Iris pigment epithelial cell (primary cell): ENCODE measurements at regions not wholly inside any gene's neighbourhood (a gene's known extent, or its start where the extent isn't known, plus 50 kb on each side); places are given as distances from the start of the nearest gene placed in this dataset.
"Not testable (repeated sequence)": the region's sequence is repeated elsewhere in the genome, so short reads cannot be mapped to it uniquely, and the experiment has no call there.

ENCODE experiments used
- DNase-seq: peaks from one replicate; pipeline ENCODE4 v3.0.0-alpha.2; 2011; ENCODE audit warnings: low read depth

GRCh38 chr2:35116151-35116550, 1239.4 kb upstream of the CRIM1 start:
- DNase-seq = no peak

DNA sequence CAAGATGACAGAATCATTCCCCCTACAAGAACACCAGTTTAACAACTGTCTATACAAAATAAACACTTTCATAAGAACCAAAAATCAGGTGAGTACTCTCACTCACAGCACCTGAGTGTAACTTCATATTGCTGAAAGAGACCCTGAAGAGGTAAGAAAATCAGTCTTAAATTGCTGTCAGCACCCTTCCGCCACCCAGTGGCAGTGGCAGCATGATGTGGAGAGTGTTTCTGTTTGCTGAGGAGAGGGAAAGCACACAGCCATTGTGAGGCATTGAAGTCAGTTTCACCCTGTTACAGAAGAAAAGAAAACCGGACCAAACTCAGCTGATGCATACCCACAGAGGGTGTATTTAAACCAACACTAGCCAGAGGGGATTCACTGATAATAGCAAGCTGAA, 1240.8 kb upstream of the CRIM1 start:
- no peak for DNase-seq

DNA sequence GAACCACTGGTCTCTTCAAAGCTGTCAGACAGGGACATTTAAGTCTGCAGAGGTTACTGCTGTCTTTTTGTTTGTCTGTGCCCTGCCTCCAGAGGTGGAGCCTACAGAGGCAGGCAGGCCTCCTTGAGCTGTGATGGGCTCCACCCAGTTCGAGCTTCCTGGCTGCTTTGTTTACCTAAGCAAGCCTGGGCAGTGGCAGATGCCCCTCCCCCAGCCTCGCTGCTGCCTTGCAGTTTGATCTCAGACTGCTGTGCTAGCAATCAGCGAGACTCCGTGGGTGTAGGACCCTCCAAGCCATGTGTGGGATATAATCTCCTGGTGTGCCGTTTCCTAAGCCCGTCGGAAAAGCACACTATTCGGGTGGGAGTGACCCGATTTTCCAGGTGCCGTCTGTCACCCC, 1243.2 kb upstream of the CRIM1 start:
- not testable (repeated sequence) for DNase-seq

- DNase-seq = no peak
Measured at GRCh38 chr2:35104309-35104708, 1251.3 kb upstream of the CRIM1 start.

DNA sequence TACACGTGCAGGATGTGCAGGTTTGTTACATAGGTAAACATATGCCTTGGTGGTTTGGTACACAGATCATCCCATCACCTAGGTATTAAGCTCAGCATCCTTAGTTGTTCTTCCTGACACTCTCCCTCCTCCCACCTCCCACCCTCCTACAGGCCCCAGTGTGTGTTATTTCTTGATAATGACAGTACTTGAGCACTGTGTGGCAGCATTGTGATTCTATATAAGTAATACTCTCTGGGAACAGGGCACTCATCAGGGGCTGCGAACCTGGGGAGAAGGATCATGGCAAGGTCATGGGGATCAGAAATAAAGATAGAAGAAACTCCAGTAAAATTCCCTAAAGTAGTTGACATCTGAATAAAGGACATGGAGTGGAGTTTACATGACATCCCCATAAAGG, 1256.2 kb upstream of the CRIM1 start:
- no peak for DNase-seq

DNA sequence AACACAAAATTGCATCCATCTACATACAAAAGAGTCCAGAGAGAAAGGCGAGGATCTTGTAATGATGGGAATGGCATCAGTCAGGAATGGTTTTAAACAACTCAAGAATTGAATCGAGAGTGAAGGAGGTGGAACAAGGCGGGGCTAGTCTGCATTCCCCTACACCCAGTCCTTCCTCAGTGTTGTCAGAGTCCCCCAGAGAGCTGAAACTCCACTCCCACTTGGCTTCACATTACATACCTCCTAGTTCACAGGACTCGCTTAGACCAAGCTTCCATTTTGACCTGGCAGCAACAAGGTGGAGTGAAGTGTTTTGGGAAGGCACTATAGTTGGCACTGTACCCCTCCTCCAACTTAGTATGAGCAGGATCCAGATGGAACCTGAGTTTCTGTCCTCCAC, 1273.5 kb upstream of the CRIM1 start:
- no peak for DNase-seq

- no peak for DNase-seq
Measured at GRCh38 chr2:35081622-35082015, 1274.0 kb upstream of the CRIM1 start.

DNA sequence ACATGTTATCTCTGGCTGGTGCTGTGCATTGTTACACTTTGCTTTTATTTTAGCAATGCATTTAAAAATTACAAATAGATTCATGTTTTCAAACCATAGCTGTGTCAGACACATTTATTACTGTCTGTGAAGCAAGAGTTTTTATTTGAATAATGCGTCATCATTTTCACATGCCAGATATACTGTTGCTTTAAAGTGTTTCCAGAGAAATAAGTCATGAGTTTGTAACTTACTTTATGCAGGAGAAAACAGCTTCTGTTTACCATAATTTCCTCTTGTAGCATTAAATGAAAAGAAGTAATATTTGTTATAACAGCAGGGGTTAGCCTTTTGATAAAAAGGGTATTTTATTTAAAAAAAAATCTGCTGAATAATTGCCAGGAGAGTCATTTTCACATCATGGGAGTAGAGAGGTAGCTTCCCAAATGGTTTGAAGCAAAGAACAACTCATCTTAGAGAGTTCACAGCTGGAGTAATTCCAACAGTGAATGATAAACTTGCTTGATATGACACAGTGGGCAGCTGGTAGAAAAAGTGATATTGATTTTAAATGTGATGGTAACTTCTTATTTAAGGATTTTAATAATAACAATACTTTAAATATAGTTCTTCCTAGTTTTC, 1274.5 kb upstream of the CRIM1 start:
- DNase-seq = no peak

DNA sequence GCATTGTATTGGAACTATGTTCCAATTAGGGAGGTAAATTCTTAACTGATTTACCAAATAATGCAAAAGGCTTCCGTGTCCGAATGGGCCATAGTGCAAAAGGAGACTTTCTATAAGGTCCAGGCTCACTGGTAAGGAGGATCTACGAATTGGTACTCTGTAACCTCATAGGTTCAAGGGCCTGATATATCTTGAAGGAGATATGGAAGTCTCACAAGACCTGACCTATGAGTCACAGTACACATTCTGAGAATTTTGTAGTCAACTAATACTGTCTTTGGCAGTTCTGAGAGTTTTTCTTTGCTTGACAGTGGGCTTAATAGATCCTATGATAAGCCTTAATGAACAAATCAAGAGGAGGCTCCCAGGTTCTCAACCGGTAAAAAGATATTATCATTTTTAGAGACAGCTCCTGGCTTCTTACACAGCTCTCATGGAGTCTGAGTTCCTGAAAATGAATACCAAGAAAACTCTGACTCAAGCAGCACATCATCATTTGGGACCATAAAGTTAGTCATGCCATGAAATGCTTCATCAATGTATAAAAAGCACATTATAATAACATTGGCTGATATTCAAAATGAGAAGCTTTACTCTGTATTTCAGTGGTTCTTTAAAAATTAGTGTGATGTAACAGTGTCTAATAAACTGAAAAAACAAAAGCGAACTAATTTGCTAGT, 1275.2 kb upstream of the CRIM1 start:
- DNase-seq = peak; percentile 0

DNA sequence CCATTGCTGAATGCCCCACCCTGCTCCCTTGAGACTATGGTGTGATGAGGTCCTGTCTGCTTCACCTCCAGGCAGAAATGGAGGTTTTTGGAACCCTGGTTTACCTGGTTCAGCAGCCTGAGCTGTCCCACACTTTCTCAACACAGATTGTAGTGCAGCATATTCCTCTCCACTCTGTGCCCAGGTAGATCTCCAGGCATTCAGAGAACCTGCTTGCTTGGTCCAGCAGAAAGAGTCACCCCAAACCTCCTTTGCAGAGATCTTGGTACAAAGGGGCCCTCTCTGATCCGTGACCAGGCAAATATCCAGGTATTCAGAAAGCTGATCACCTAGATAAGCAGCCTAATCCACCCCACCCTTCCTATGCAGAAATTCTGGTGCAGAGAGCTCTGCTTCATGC, 1288.2 kb upstream of the CRIM1 start:
- DNase-seq = no peak

GRCh38 chr2:35063836-35064235, 1291.7 kb upstream of the CRIM1 start:
- no peak for DNase-seq

DNA sequence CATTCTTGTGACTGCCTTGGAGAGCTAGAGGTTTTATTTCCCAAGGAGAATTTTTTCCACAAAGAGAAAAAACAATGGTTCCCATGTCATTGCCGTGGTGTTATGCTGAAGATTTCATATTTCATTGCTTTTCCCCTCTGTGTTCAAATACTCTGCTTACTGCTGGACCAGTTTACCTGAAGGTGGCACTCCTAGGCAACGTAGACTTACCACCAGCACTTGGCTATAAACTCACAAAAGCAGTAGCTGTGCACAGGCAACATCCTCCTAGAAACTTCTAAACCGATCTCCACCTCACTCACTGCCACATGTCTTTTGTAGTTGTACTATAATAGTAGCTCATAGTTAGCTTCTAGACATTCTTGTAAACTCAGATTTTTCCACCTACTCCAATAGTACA, 1319.7 kb upstream of the CRIM1 start:
- no peak for DNase-seq

DNA sequence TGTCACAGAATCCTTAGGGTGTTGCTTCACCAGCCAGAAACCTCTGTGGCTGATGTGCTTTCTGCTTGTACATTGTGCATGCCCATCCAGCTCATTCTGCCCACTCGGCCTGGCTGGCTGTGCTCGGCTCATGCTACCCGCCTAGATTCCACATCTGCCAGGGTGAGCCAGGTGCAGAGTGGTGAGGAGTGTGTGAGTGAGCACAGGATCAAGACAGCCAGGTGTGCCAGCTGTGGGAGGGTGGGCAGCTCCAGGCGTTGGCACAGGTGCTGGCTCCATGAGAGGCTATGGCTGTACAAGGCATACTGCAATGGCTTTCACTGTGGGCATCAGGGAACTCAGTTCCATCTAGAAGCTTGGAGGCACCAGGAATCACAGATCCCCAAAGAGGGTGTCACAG, 1321.8 kb upstream of the CRIM1 start:
- DNase-seq = no peak

GRCh38 chr2:35023545-35023944, 1332.0 kb upstream of the CRIM1 start:
- DNase-seq = no peak

DNA sequence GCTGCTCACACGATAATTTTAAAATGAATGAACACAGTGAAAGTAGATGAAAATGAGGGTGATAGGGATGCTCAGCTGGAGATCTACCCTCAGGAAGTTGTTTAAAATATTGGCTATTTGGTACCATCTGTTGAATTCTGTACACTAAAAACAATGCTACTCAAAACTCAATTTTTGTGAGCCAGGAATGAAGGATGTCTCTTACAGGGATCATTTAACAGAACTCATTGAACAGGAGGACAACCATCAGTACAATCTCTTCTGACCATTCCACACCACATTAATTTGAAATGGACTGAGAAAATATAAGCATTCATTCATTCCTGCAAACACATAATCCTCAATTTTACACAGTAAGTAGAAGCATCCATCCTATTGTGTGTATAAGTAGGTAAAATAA, 1355.1 kb upstream of the CRIM1 start:
- no peak for DNase-seq

DNA sequence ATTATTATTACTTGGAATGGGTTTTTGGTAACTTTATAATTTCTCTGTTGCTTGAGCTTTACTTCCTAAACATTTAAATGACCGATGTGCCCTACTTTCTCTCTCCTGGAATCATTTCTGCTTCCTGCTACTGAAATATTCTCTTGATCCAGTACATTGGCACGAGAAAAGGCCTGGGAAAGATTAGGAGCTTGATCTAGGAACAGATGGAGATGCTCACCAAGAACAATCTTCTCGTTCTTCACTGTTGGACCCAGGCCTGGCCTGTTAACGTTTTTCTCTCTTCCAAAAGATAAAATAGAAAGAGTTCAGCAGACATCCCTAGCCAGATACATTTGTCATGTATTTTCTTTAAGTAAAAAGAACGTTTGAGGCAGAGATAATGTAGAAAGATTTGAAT, 1356.8 kb upstream of the CRIM1 start:
- no peak for DNase-seq

- DNase-seq = no peak
Measured at GRCh38 chr2:34997779-34998178, 1357.8 kb upstream of the CRIM1 start.

GRCh38 chr2:34995196-34995595, 1360.4 kb upstream of the CRIM1 start:
- DNase-seq = no peak

DNA sequence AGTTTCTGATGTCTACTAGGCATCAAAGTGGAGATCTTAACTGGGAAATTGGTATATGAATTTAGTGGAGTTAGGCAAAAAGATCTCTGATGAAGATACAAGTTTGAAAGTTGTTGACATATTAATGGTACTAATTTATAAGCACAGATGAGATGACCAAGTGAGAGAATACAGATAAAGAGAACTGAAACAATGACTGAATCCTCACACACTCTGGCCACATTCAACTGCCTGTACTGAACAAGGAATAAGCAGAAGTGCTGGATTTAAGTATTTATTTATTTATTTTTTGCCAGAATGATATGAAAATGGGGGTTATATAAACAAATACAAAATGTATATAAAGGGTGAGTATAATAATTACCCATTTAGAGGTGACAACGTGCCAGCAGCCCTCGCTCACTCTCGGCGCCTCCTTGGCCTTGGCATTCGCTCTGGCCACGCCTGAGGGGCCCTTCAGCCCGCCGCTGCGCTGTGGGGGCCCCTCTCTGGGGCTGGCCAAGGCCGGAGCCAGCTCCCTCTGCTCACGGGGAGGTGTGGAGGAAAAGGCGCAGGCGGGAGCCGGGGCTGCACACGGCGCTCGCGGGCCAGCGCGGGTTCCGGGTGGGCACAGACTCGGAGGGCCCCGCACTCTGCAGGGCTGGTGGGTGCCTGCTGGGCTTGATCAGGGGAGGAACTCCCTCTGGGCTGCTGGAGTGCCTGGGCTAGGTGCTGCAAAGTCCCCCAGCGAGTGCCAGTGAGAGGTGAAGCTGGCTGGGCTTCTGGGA, 1363.9 kb upstream of the CRIM1 start:
- no peak for DNase-seq

- DNase-seq = no peak
Measured at GRCh38 chr2:34985474-34985873, 1370.1 kb upstream of the CRIM1 start.

DNA sequence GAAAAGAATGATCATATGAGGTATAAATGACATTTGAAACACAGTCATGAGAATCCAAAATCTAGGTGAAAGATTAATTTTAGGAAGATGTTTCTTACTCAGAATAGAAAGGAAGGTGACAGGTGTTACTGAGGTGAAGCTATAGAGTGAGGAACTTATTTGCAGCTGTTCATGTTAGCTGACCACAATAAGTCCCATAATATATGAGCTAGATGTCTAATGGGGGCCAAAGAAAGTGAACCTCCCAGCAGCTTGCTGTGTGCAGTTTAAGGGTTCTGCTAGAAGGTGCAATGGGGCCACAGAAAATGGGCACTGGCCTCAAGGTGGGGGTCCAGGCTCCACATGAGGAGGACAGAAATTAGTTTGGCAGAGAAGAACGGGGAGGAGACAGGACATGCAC, 1374.9 kb upstream of the CRIM1 start:
- no peak for DNase-seq

GRCh38 chr2:34979148-34979547, 1376.4 kb upstream of the CRIM1 start:
- no peak for DNase-seq

DNA sequence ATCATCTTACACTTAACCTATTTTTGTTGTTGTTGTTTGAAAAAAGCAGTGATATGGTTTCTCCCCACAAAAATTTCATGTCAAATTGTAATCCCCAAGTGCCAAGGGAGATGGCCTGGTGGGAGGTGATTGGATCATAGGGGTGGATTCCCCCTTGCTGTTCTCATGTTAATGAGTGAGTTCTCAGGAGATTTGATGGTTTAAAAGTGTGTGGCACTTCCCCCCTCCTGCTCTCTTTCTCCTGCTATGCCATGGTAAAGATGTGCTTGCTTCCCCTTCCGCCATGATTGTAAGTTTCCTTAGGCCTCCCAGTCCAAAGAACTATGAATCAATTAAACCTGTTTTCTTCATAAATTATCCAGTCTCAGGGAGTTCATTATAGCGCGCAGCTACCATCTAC, 1362.7 kb upstream of the FAM98A start:
- no peak for DNase-seq

GRCh38 chr2:34954758-34955157, 1355.7 kb upstream of the FAM98A start:
- DNase-seq = no peak
